ENCODE measurements at regions not wholly inside any gene's neighbourhood (a gene's known extent, or its start where the extent isn't known, plus 50 kb on each side); places are given as distances from the start of the nearest gene placed in this dataset. TPM values are rescaled to one million over a fixed set of nuclear protein-coding genes. Genes with fewer than 3 reads are reported as not detected.

GRCh38 chr12:16716928-16717327, 111.0 kb upstream of the LMO3 start:
- DNase-seq (ENCODE audit: low spot score), result no peak

- no peak for DNase-seq (ENCODE audit: low spot score)
Observed at GRCh38 chr12:16692099-16692498, 86.1 kb upstream of the LMO3 start.

GRCh38 chr12:16691624-16692023, 85.7 kb upstream of the LMO3 start:
- DNase-seq (ENCODE audit: low spot score), result no peak

- DNase-seq (ENCODE audit: low spot score), result no peak
Observed at GRCh38 chr12:16688200-16688599, 82.2 kb upstream of the LMO3 start.

GRCh38 chr12:16685107-16685506, 79.1 kb upstream of the LMO3 start:
- DNase-seq (ENCODE audit: low spot score), result no peak

GRCh38 chr12:16681196-16681595, 75.2 kb upstream of the LMO3 start:
- no peak for DNase-seq (ENCODE audit: low spot score)

- no peak for DNase-seq (ENCODE audit: low spot score)
Observed at GRCh38 chr12:16675438-16675837, 69.5 kb upstream of the LMO3 start.

GRCh38 chr12:16674885-16675284, 68.9 kb upstream of the LMO3 start:
- DNase-seq (ENCODE audit: low spot score), result no peak

- no peak for DNase-seq (ENCODE audit: low spot score)
Observed at GRCh38 chr12:16670456-16671050, 64.6 kb upstream of the LMO3 start.

GRCh38 chr12:16669756-16670155, 63.8 kb upstream of the LMO3 start:
- no peak for DNase-seq (ENCODE audit: low spot score)

GRCh38 chr12:16668198-16668597, 62.2 kb upstream of the LMO3 start:
- DNase-seq (ENCODE audit: low spot score), result no peak

- DNase-seq (ENCODE audit: low spot score), result no peak
Observed at GRCh38 chr12:16658699-16659098, 52.7 kb upstream of the LMO3 start.

Small RNA genes in the stretch of these regions (small RNA-seq; reads per million reads assigned to genes)
- not detected for gene RNU6-837P
